ENCODE measurements at regions not wholly inside any gene's neighbourhood (a gene's known extent, or its start where the extent isn't known, plus 50 kb on each side); places are given as distances from the start of the nearest gene placed in this dataset.

DNA sequence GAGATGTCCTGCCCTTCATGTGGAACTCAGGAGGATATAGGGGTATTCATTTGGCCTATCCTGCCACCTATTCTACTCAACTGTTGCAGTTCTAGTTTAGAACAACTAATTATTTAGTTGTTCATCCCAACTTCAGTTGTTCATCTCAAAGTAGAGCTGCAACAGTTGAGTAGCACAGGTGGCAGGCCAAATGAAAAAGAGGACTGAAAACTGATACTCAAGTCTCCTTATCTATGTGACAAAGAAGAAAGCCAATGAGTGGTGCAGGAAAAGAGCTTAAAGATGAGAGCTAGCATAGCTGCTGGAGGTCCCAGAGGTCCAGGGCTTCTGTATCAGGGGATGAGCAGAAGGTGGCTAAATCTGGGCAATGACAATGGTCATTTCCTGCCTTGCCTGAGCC, 148.9 kb upstream of the KITLG start:
- TF ChIP-seq, protein P1, sequence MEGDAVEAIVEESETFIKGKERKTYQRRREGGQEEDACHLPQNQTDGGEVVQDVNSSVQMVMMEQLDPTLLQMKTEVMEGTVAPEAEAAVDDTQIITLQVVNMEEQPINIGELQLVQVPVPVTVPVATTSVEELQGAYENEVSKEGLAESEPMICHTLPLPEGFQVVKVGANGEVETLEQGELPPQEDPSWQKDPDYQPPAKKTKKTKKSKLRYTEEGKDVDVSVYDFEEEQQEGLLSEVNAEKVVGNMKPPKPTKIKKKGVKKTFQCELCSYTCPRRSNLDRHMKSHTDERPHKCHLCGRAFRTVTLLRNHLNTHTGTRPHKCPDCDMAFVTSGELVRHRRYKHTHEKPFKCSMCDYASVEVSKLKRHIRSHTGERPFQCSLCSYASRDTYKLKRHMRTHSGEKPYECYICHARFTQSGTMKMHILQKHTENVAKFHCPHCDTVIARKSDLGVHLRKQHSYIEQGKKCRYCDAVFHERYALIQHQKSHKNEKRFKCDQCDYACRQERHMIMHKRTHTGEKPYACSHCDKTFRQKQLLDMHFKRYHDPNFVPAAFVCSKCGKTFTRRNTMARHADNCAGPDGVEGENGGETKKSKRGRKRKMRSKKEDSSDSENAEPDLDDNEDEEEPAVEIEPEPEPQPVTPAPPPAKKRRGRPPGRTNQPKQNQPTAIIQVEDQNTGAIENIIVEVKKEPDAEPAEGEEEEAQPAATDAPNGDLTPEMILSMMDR (IDR thresholded peaks at IDR 0.05; ENCODE audit: low read length): no peak
- TF ChIP-seq EZH2 (optimal IDR thresholded peaks at IDR 0.05; ENCODE audit: low read depth, low read length): no peak

Measured in MM.1S (cell line).